SH-SY5Y (cell line): ENCODE measurements at regions not wholly inside any gene's neighbourhood (a gene's known extent, or its start where the extent isn't known, plus 50 kb on each side); places are given as distances from the start of the nearest gene placed in this dataset.

ENCODE experiments used
- GATA2 ChIP-seq: IDR thresholded peaks from 2 replicates; pipeline ENCODE4 v1.6.1; 2011; ENCODE audit warnings: mild to moderate bottlenecking, low read depth, low read length
- GATA3 ChIP-seq: IDR thresholded peaks from 2 replicates; pipeline ENCODE4 v1.6.1; 2011; ENCODE audit warnings: low read depth, mild to moderate bottlenecking, low read length, moderate library complexity

GRCh38 chr10:47165168-47165710 is 134.8 kb upstream of the GDF10 start:
- TF ChIP-seq GATA3: no peak
- TF ChIP-seq GATA2: no peak
